WERI-Rb-1 (cell line): ENCODE measurements at regions not wholly inside any gene's neighbourhood (a gene's known extent, or its start where the extent isn't known, plus 50 kb on each side); places are given as distances from the start of the nearest gene placed in this dataset.
"Not testable (repeated sequence)": the region's sequence is repeated elsewhere in the genome, so short reads cannot be mapped to it uniquely, and the experiment has no call there.

Experiments used
- DNase-seq: peaks from one replicate; pipeline ENCODE4 v3.0.0-alpha.2; 2020
- H3K27ac ChIP-seq: fragments of 250-450 bp; sonication (Bioruptor Pico); 2 replicates; pipeline ENCODE4 v1.5.1; 2020; ENCODE audit warnings: mild to moderate bottlenecking, moderate library complexity
- H3K27me3 ChIP-seq: fragments of 250-450 bp; sonication (Bioruptor Pico); 2 replicates; pipeline ENCODE4 v1.5.1; 2021; ENCODE audit warnings: mild to moderate bottlenecking, low read depth, moderate library complexity; ENCODE audit not compliant: insufficient read depth, severe bottlenecking
- H3K36me3 ChIP-seq: fragments of 250-450 bp; sonication (Bioruptor Pico); 2 replicates; pipeline ENCODE4 v1.5.1; 2020; ENCODE audit warnings: mild to moderate bottlenecking, moderate library complexity
- H3K4me3 ChIP-seq: 2 replicates; pipeline ENCODE4 v1.5.1; 2011; ENCODE audit warnings: low read depth, mild to moderate bottlenecking, control low read depth, low read length
- H3K9me3 ChIP-seq: fragments of 250-450 bp; sonication (Bioruptor Pico); 2 replicates; pipeline ENCODE4 v1.5.1; 2021; ENCODE audit warnings: mild to moderate bottlenecking, moderate library complexity; ENCODE audit not compliant: severe bottlenecking
- CTCF ChIP-seq: IDR thresholded peaks from 2 replicates; pipeline ENCODE4 v1.5.1; 2011; ENCODE audit warnings: low read depth, mild to moderate bottlenecking, control low read depth, inconsistent platforms, low read length

GRCh38 chr2:239551206-239551605 is 150.4 kb upstream of the HDAC4 start:
- no peaks in the 10 kb centered on the region for H3K36me3 ChIP-seq
- TF ChIP-seq CTCF: no peak
- H3K27me3 ChIP-seq: peaks cover 94% of the 10 kb centered on the region
- DNase-seq: no peak
- H3K4me3 ChIP-seq: no peak overlapping the region
- H3K27ac ChIP-seq: no peak overlapping the region
- no peaks in the 10 kb centered on the region for H3K9me3 ChIP-seq

- Histone ChIP-seq H3K9me3 (no peaks in the 10 kb centered on the region), H3K4me3 (no peak overlapping the region), H3K27ac (no peak overlapping the region), H3K36me3 (no peaks in the 10 kb centered on the region), H3K27me3 (peaks cover 96% of the 10 kb centered on the region)
- no peak for DNase-seq
- TF ChIP-seq CTCF: no peak
Measured at GRCh38 chr2:239550357-239550756, 149.5 kb upstream of the HDAC4 start.

- Histone ChIP-seq H3K27ac (no peak overlapping the region), H3K4me3 (no peak overlapping the region), H3K27me3 (peaks cover 96% of the 10 kb centered on the region), H3K9me3 (peaks cover 2% of the 10 kb centered on the region), H3K36me3 (no peaks in the 10 kb centered on the region)
- no peak for TF ChIP-seq CTCF
- DNase-seq: no peak
Measured at GRCh38 chr2:239549711-239550255, 149.0 kb upstream of the HDAC4 start.

DNA sequence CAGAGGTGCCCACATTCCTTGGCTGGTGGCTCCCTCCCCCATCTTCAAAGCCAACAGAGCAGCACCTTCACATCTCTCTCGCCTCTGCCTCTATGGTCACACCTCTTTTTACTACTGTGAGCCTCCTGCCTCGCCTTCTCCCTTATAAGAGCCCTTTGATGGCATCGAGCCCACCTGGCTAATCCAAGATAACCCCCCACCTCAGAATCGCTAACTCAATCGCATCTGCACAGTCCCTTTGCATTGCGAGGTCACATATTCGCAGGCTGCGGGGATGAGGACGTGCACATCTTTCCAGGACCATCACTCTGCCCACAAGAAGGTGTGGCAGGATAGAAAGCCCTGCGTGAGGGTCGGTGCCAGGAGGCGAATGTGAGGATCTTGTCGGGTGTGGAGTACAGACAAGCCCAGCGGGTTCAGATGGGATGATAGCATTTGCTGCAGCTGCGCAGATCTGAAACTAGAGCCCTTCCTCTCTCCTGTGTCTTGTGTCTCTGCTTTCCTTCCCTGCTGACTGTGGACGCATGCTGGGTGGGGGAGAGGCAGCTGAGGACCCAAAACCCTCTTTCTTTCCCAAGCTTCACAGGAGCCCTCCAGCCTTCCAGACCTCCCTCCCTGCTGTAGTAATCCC is 148.3 kb upstream of the HDAC4 start:
- no peaks in the 10 kb centered on the region for H3K36me3 ChIP-seq
- peaks cover 2% of the 10 kb centered on the region for H3K9me3 ChIP-seq
- H3K27ac ChIP-seq: no peak overlapping the region
- no peak overlapping the region for H3K4me3 ChIP-seq
- no peak for DNase-seq
- H3K27me3 ChIP-seq: peaks cover 96% of the 10 kb centered on the region
- TF ChIP-seq CTCF: no peak

- Histone ChIP-seq H3K36me3 (no peaks in the 10 kb centered on the region), H3K27me3 (peaks cover 94% of the 10 kb centered on the region), H3K4me3 (no peak overlapping the region), H3K9me3 (peaks cover 2% of the 10 kb centered on the region), H3K27ac (no peak overlapping the region)
- no peak for TF ChIP-seq CTCF
- no peak for DNase-seq
Measured at GRCh38 chr2:239548451-239548871, 147.6 kb upstream of the HDAC4 start.

GRCh38 chr2:239547140-239547539 is 146.3 kb upstream of the HDAC4 start:
- peaks cover 94% of the 10 kb centered on the region for H3K27me3 ChIP-seq
- not testable (repeated sequence) for H3K4me3 ChIP-seq, H3K36me3 ChIP-seq, H3K9me3 ChIP-seq, H3K27ac ChIP-seq, DNase-seq
